ENCODE measurements at regions not wholly inside any gene's neighbourhood (a gene's known extent, or its start where the extent isn't known, plus 50 kb on each side); places are given as distances from the start of the nearest gene placed in this dataset.
"Not testable (repeated sequence)": the region's sequence is repeated elsewhere in the genome, so short reads cannot be mapped to it uniquely, and the experiment has no call there.

DNA sequence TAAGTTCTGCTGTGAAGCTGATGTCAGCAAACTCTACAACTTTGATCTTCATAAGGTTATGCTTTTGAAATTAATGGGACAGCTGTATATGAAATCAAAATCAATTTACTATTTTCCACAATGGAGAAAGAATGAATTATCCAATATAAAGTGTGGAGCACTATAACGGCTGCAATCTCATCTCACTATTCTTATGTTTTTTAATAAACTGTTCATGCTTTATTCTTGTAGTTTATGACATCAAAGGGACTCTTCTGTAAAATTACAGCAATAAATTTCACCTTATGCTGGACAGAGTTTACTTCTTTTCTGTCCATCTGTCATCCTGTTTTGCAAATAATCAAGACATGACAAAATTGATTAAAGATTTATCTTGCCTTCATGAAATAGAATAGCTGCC lies 192.5 kb downstream of the TECRL start:
- no peak for DNase-seq

DNA sequence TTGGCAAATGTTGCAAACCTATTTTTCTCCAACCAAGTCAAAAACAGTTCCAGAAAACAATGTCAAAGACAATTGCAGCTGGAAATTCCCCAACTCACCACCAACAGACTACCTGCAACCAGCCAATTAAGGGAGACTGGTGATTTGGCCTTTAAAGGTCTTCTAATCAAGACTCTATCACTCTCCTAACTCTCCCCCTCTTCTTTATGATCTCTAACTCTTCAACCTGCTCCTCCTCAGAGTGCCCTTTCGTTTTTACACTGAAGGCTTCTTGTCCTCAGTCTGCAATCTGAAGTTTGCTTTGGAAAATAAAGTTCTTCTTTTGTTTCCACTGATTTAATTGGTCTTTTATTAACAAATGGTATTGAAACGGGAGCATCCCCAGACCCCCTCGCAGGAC lies 203.9 kb downstream of the TECRL start:
- DNase-seq: no peak

DNA sequence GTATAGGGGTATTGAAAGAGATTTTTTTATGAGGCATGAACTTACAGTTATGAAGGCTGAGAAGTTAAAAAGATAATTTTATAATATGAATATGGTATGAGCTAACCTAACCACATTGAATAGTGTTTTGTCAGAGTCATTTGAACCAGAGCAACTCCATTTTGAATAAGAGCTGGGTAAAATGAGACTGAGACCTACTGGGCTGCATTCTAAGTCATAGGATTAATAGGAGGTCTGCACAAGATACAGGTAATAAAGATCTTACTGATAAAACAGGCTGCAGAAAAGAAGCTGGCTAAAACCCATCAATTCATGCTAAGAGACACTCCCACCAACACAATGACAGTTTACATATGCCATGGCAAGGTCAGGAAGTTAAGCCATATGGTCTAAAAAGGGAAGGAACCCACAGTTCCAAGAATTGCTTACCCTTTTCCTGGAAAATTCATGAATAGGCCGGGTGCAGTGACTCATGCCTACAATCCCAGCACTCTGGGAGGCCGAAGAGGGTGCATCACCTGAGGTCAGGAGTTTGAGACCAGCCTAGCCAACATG lies 209.2 kb downstream of the TECRL start:
- DNase-seq: no peak

DNA sequence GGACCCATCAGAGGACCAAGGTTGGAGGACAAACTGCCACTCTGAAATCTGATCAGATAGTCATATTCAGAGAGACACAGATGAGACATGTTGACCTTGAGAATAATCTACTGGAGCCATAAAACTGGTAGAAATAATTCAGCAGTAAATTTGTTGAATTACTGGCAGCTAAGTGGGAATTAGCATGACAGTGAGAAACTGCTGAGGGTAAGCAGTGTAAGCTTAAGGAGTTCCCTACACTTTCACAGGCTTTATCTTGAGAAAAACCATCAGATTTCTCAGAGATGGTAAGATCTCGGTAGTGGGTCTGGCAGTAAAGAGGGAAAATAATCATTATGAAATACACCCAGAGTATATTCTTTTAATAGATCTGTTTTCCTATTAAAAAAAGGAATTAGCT lies 213.7 kb downstream of the TECRL start:
- no peak for DNase-seq

DNA sequence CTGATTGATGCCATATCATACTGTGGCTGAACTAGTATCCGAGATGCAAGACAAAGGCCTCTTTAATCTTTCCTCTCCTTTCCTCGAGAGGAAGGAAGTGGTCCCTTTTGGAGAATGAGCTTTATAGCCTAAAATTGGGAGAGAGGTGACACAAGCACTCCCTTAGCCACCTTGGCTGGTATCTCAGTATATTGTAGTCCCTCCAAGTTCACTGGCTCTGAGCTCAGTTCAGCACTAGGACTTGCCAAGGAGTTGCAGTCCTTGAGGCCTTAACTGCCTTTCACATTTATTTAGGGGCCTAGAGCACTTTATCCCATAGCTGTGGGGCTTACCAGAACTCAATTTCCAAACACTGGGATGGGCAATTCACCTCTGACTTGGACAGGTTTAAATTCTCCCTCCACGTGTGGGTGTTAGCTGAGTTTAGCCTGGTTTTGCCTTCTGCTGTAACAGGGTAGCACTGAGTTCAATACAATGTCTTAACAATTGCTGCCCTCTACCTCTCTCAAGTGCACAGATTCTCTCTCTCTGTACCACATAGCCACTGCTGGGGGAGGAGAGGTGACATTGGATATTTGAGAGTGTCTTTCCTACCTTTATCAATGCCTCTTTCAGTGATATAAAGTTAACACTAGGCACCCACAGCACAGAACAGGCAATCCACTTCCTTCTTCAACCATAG lies 216.4 kb downstream of the TECRL start:
- DNase-seq: no peak

DNA sequence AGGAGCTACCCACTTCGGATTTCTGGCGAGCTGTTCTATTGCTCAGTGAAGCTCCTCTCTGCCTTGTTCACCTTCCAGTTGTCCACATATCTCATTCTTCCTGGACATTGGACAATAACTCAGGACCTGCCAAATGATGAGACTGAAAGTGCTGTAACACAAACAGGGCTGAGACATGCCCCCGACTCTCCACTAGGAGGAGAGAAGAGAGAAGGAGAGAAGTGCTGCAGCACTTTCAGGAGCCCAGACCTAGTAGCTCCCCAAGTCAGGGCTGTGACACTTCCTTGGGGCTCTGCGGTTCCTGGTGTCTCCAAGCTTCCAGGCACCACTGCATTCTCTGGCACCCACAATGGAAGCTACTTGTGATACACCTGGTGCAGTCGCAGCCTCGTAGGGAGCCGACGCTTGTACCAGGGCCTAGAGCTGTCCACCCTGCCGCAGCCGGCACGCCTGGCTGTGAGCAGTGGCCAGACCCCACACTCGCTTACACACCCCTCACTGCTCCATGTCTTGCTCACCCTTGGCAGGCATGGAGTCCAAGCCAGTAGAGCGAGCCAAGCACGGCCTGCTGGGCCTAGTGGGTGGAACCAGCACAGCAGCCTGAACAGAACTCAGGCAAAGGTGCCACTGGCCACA lies 234.9 kb downstream of the TECRL start:
- DNase-seq: no peak

DNA sequence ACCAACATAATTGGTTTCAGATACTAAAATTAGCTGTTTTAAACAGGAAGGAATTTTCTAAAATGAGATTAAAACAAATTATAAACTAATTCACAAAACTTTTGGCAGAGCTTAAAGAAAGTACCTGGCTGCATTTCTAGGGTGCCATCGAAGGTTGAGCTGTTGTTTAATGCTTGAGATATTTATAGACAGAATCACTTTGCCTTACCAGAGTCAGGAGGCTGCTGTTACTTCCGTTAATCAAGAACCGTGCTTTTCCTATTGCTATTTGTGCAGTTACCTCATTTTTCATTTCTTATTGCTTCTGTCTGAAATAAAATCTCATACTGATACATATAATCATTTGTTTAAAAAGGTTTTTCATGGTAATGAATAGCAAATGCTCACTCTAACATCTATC lies 242.9 kb downstream of the TECRL start:
- DNase-seq: no peak

DNA sequence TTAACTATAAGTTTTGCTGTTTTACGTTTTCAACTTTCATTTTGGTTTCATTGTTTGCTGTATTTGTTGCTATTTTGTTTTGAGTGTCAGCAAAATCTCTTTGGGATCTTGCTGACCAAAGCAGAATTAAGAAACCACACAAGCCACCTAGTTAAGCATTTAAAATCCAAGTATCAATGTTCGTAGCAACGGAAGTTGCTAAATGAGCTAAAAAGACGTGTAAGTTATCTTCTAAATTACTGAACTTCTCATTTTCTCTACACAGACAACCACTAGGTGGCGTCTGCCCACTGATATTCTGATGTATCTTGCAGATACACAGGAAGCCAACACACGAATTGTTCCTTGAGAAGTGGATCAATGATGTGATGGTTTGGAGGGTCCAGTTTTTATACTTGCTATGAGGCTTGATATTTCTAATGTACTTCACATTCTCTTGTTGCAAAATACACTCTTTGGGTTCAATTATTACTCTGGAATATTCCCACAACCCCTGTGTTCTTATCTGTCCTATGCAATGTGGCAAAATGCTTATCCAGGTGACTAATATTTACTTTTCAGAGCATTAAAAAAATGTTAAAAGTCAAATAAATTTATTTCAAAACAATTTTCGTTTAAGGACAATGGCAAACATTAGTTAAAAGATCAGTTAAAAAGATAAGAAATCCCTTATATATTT lies 250.5 kb downstream of the TECRL start:
- peak; percentile 7 for DNase-seq

DNA sequence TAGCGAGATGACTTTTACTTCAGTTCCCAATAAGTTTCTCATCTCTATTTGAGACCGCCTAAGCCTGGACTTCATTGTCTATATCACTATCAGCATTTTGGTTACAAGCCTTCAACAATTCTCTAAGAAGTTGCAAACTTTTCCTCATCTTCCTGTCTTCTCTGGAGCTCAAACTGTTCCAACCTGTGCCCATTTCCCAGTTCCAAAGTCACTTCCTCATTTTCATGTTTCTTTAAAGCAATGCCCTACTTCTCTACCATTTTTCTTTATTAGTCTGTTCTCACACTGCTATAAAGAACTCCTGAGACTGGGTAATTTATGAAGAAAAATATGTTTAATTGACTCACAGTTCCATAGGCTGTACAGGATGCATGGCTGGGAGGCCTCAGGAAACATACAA lies 251.9 kb downstream of the TECRL start:
- no peak for DNase-seq

DNA sequence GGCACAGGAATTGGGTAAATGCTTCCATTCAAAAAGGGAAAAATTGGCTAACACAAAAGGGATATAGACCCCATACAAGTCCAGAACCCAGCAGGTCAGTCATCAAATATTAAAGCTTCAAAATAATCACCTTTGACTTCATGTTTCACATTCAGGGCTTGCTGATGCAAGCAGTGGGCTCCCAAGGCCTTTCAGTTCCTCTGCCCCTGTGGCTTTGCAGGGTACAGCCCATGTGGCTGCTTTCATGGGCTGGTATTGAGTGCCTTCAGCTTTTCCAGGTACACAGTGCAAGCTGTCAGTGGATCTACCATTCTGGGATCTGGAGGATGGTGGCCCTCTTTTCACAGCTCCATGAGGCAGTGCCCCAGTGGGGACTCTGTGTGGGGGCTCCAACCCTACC lies 253.0 kb downstream of the TECRL start:
- no peak for DNase-seq

DNA sequence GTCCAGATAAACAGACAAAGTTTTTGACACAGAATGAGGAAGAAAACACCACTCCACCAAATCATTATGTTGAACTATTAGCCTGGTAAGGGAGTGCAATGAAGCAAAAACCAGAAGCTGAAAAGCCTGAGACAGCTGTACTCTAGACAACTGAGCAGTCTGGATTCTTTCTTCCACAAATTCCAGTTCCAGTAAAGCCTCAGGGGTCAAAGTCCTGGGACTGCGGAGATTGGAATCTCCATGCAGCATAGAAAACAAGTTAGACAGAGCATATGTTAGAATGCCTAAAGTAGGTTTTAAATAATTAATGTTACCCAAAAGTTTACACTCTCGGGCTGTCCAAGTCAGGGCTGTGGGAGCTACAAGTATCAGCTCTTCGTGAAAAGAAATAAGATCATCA lies 263.2 kb downstream of the TECRL start:
- DNase-seq: no peak

DNA sequence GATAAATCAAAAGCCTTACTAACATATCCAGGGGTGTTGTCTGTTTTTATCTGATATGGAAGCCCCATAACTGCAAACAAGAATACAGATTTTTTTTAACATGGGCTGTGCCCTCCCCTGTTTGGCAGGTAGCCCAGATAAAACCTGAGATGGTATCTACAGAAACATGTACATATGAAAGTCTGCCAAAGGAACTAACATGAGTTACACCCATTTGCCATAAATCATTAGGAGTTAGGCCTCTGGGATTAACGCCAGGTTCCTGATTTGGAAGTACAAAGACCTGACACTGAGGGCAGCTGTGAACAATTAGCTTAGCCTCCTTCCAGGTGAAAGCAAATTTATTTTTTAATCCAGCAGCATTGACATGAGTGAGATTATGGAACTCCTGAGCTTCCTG lies 264.3 kb downstream of the TECRL start:
- no peak for DNase-seq

DNA sequence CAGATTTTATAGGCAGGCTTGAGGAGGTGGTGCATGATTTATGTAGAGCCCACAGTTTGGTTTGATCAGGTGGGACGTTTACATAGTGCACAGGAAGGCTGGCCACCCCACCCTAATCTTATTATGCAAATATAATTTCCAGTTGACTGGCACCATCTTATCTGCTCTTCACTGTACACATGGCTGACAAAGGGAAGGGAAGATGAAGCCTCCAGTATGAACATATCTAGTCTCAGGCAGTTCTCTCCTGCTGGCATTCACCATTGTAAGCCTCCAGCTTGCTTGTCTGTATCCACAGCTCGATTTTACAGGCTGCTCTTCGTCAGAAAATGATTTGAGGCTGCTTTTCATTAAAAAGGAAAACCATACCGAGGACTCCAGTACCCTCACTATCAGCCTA lies 278.3 kb downstream of the TECRL start:
- DNase-seq: no peak

DNA sequence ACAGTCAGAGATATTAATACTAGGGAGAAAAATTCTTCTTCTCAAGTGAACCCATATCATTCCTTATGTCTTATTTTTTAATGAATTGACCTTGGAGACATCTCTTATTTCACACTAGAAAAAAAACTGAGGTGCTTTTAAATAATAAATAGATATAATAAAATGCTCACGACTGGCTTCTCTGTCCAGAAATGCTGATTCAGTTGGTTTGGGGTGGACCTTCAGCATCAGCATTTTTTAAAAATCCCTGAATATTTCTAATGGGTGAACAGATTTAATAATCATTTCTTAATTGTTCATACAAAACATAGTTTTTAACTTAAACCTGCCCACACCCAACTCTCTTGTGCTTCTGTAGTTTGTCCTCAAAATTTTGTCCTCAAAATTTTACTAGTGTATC lies 283.9 kb downstream of the TECRL start:
- no peak for DNase-seq

DNA sequence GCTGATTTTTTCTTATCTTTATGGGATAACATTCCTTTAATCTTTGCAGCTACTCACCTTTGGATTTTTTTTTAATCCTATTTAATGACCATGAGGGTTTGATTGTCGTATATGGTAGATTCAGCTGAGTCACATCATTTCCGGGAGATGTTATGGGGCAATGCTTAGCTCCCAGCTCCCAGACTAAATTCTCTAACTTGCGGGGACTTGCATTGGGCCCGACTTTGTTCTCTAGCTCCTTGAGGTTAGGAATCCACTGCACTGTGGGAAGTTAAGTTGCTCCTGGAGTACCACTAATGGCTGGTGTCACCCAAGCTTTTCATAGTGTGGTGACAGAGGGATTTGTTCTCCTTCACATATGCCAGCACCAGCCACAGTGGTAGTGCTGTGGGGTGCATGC lies 287.4 kb downstream of the TECRL start:
- DNase-seq: no peak

DNA sequence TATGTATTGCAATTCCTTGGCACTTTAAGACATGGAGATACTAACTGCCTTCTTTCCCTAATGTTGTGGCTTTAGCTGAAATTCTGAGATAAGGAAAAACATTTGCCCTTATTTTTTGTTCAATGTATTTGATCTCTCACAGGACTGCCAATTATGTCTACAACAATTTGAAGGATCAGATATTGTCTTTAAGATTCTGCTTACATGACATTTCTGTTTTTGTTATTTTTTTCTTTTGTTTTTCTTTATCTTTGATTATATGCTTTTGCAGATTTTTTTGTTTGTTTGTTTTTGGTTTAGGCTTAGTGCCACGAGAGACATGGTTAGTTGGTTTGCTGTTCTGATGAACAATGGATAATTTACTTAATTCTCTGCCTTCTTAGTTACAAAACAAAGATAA lies 303.3 kb downstream of the TECRL start:
- DNase-seq: no peak

DNA sequence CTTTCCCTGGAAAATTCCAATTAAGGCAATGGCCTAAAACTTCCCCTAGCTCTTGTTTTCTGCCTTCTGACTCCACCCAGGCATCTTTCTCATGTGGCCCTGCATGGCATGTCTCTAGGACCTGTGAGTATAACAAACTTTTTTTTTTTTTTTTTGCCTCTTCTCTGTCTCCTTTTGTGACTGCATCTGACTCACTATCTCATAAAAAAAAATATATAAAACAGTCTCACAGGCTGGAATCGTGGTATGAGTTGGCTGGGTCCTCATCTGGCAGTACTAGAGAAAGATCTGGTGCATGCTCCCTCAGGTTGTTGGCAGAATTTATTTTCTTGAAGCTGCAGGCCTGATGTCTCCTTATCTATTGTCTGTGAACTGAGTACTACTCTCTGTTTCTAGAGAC lies 313.9 kb downstream of the TECRL start:
- DNase-seq: no peak

DNA sequence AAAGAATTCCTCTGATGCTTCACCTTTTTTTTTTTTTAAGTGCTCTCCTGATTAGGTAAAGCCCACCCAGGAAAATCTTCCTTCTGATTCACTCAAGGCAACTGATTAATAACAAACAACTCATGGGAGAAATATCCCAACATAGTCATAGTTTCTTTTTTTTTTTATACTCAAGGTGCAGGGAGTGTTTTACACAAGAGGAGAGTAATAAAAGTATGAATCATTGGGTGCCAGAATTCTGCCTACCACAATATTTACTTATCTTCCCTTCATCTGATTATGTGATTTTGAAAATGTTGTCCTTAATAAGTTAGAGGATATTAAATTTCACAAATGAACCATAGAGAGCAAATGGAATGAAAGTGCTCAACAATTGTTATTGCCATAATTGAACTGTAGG lies 329.9 kb downstream of the TECRL start:
- no peak for DNase-seq

DNA sequence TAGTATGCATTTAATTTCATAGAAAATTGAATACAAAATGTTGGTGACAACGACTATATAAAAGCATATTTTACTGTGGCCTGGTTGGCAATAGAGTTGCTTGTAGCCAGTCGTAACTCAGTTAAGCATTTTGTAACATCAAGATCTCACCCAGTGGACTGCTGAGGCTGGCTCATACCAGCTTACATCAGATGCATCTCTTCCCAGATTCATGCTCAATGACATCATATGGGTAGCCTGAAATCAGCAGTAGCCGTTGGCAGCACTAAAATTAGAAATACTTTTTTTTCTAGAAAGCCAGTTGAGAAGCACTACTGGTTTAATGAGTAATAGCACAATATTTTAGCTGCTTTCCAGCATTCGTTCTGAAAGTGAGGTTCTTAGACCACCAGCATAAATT lies 341.2 kb downstream of the TECRL start:
- DNase-seq: no peak

DNA sequence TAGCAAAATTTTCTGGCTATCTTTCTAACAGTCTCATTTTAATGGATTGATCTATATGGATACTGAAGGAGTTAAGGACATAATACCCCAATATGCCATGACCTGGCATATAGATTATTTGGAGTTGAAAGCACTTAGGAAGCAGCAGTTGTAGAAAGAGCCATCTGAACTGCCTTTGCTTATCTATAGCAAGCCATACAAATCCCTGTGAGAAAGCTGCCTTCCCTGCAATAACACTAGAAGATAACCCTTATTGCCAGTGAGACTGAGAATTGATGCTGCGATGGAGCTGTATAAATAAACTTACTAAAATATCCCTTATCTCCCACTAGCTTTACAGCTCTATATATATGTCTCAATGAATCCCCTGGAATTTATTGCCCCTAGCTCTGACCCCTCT lies 346.3 kb downstream of the TECRL start:
- DNase-seq: no peak

DNA sequence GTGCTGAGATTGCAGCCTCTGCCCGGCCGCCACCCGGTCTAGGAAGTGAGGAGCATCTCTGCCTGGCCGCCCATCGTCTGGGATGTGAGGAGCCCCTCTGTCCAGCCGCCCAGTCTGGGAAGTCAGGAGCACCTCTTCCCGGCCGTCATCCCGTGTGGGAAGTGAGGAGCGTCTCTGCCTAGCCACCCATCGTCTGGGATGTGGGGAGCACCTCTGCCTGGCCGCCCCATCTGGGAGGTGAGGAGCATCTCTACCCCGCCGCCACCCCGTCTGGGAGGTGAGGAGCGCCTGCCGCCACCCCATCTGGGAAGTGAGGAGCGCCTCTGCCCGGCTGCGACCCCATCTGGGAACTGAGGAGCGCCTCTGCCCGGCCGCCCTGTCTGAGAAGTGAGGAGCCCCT lies 372.2 kb downstream of the TECRL start:
- DNase-seq: not testable (repeated sequence)

DNA sequence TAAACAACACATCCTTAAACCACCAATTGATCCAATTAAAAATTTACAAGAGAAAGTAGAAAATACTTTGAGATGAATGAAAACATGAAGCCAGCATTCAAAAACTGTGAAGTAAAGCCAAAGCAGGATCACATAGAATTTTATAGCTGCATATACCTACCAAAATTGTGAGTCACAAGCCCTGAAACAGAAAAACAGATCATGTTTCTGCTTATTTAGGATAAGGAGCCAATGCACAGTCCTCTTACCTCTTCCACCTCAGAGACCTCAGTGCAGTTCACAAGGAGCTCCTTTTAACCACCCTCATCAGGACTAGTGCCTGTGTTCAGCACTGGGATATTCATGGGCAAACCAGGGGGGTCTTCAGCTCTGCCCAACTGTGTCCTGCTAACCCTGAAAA lies 386.7 kb downstream of the TECRL start:
- DNase-seq: no peak

DNA sequence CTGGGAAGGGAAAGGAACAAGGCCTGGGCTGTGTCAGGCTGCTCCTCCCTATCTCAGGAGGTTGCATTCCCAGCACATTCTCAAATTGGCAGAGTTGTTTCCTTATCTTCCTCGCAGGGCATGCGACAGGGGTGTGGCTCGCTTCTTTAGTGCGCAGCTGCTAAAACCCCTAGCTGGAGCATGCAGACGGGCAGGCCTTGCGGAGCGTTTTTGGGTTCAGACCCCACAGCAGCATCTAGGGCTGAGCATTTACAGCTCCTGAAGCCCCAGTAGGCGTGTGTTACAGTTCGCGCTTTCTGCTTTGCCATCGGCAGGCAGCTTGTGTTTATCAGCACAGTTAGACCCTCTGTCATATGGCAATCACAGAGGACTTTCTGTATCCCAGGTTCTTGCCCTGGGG lies 392.4 kb downstream of the TECRL start:
- DNase-seq: no peak

DNA sequence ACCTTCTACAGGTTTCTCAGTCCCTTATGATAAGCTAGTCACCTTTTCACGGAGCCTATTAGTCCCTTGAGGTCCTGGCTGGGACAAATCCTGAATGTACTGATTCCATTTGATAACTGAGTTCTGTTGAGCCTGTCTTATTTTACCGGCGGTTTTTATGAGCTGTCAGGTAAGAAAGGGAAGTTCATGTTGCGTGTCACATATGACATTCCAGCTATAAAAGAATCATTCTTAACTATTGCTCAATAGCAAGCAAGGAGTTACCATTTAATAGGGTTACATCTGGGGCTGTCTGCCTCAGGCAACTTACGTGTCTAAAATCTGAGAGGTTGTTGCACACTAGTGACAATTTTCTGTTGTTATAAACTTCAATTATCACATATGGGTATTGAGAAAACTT lies 394.6 kb downstream of the TECRL start:
- no peak for DNase-seq

Data from 8988T (cell line).